GM12878 (cell line): ENCODE measurements at regions not wholly inside any gene's neighbourhood (a gene's known extent, or its start where the extent isn't known, plus 50 kb on each side); places are given as distances from the start of the nearest gene placed in this dataset.

ENCODE experiments used
- ATAC-seq: fragments of 200-7000 bp; cut with Tn5 transposase; 3 replicates; pipeline ENCODE4 v1.9.1; 2020; ENCODE audit warnings: mild to moderate bottlenecking, moderate library complexity
- BruUV-seq: library from RNA; stranded (reverse); fragments of 400-500 nt; replicated peaks from 2 replicates; lab custom pipeline; 2021; lab: Mats Ljungman, UMichigan
- CTCF ChIA-PET: fragments of 300-600 bp; sonication (Branson Sonifier 250); formaldehyde crosslinking; extraction: SDS; loops from one replicate; lab custom pipeline; 2021; ENCODE audit warnings: inconsistent platforms; lab: Yijun Ruan, JAX
- POLR2A ChIA-PET: fragments of 350-600 bp; formaldehyde crosslinking; extraction: SDS; loops from one replicate; lab custom pipeline; 2021; ENCODE audit warnings: inconsistent platforms; lab: Charles Lee
- RAD21 ChIA-PET: fragments of 300-600 bp; sonication (Branson Sonifier 250); formaldehyde crosslinking; loops from one replicate; lab custom pipeline; 2023; ENCODE audit warnings: antibody characterized with exemption; ENCODE audit not compliant: unreplicated experiment; lab: Charles Lee
- SMC1A ChIA-PET: fragments of 300-600 bp; sonication (Branson Sonifier 250); formaldehyde crosslinking; loops from one replicate; lab custom pipeline; 2023; ENCODE audit not compliant: unreplicated experiment, uncharacterized antibody; lab: Charles Lee
- DNase-seq: peaks from one replicate; pipeline ENCODE4 v3.0.0-alpha.2; 2011; ENCODE audit warnings: low read depth, low spot score
- FAIRE-seq: peaks from 3 replicates; lab custom pipeline; 2011; peaks lifted over from hg19 to GRCh38; lab: Jason Lieb, UNC
- H2AFZ ChIP-seq: 2 replicates; pipeline ENCODE4 v1.6.0; 2011; ENCODE audit warnings: low read depth, low read length, control low read depth; ENCODE audit not compliant: control insufficient read depth
- H3K27ac ChIP-seq: 2 replicates; pipeline ENCODE4 v1.5.1; 2011; ENCODE audit warnings: control low read depth; ENCODE audit not compliant: control insufficient read depth, insufficient read depth
- H3K27me3 ChIP-seq, 2 experiments: replicated peaks in 1 of 2; 2 replicates each; pipeline versions ENCODE4 v1.6.0 to v1.6.1; 2011; ENCODE audit warnings: low read length in 1 of 2; ENCODE audit not compliant: control insufficient read depth in 2 of 2, insufficient read depth in 2 of 2
- H3K36me3 ChIP-seq, 2 experiments: 2 replicates each; pipeline ENCODE4 v1.5.1; 2011; ENCODE audit warnings: low read length in 1 of 2; ENCODE audit not compliant: control insufficient read depth in 2 of 2, insufficient read depth in 2 of 2
- H3K4me1 ChIP-seq: 2 replicates; pipeline ENCODE4 v1.6.1; 2011; ENCODE audit warnings: mild to moderate bottlenecking, low read length, moderate library complexity, mixed read lengths; ENCODE audit not compliant: control insufficient read depth, insufficient read depth
- H3K4me2 ChIP-seq: 2 replicates; pipeline ENCODE4 v1.6.0; 2011; ENCODE audit warnings: control low read depth; ENCODE audit not compliant: control insufficient read depth, insufficient read depth
- H3K4me3 ChIP-seq: fragments of 200-600 bp; sonication (generic); 2 replicates; pipeline ENCODE4 v1.5.1; 2016
- H3K79me2 ChIP-seq: 2 replicates; pipeline ENCODE4 v1.6.0; 2011; ENCODE audit warnings: low read length; ENCODE audit not compliant: control insufficient read depth, insufficient read depth
- H3K9ac ChIP-seq: 2 replicates; pipeline ENCODE4 v1.8.0; 2011; ENCODE audit warnings: low read length, control low read depth, mixed read lengths; ENCODE audit not compliant: control insufficient read depth, insufficient read depth
- H3K9me3 ChIP-seq: replicated peaks from 3 replicates; pipeline ENCODE4 v1.5.1; 2011; ENCODE audit warnings: mild to moderate bottlenecking, low read length; ENCODE audit not compliant: control insufficient read depth, insufficient read depth
- H4K20me1 ChIP-seq: 2 replicates; pipeline ENCODE4 v1.6.0; 2011; ENCODE audit not compliant: control insufficient read depth, insufficient read depth
- BACH1 ChIP-seq: fragments of 450-650 bp; IDR thresholded peaks from 2 replicates; pipeline ENCODE4 v1.6.1; 2017; ENCODE audit warnings: mild to moderate bottlenecking, borderline replicate concordance
- CREM ChIP-seq: IDR thresholded peaks from 2 replicates; pipeline ENCODE4 v1.6.1; 2014; ENCODE audit warnings: antibody characterized with exemption, low read depth
- CUX1 ChIP-seq: IDR thresholded peaks from 2 replicates; pipeline ENCODE4 v1.6.1; 2012; ENCODE audit warnings: improper control_type of control experiment, low read depth, low read length; ENCODE audit not compliant: insufficient replicate concordance
- DPF2 ChIP-seq: fragments of 450-650 bp; IDR thresholded peaks from 2 replicates; pipeline ENCODE4 v1.6.1; 2017; ENCODE audit warnings: mild to moderate bottlenecking
- NFYA ChIP-seq: IDR thresholded peaks from 2 replicates; pipeline ENCODE4 v1.6.1; 2011; ENCODE audit warnings: low read depth, mild to moderate bottlenecking, low read length, improper control_type of control experiment, borderline replicate concordance
- POLR2AphosphoS2 ChIP-seq: IDR thresholded peaks from 2 replicates; pipeline ENCODE4 v1.6.1; 2011; ENCODE audit warnings: low read depth, mild to moderate bottlenecking, low read length, improper control_type of control experiment, moderate library complexity
- POU2F2 ChIP-seq: IDR thresholded peaks from 3 replicates; pipeline ENCODE4 v1.6.1; 2011; ENCODE audit warnings: low read depth, mild to moderate bottlenecking, low read length, borderline replicate concordance
- WGBS: methylation state at CpG from one replicate; pipeline ENCODE4 v1.1.6; 2016; ENCODE audit warnings: low lambda C conversion rate; ENCODE audit not compliant: insufficient replicate concordance, insufficient coverage; ENCODE audit errors: missing lambda C conversion rate; 5-methylcytosine and 5-hydroxymethylcytosine counted together
- in situ Hi-C: fragments of 300-500 bp; cut with MboI; formaldehyde crosslinking; loops from 9 replicates; pipeline ENCODE4 v1.14.3; 2018; ENCODE audit warnings: mixed read lengths
- intact Hi-C: fragments of 100-400 bp; cut with micrococcal nuclease; formaldehyde crosslinking; loops from one replicate; pipeline ENCODE4 v1.14.2; 2022; ENCODE audit not compliant: unreplicated experiment
- TF ChIP-seq, protein P1 (sequence below): fragments of 450-650 bp; IDR thresholded peaks from 2 replicates; pipeline ENCODE4 v1.6.1; 2018; ENCODE audit warnings: mild to moderate bottlenecking, low read depth, moderate library complexity; ENCODE audit not compliant: partially characterized antibody
- TF ChIP-seq, protein P2 (sequence below): fragments of 450-650 bp; IDR thresholded peaks from 2 replicates; pipeline ENCODE4 v1.6.1; 2017; ENCODE audit warnings: low read depth, mild to moderate bottlenecking, moderate library complexity
- TF ChIP-seq, protein P3 (sequence below): fragments of 450-650 bp; formaldehyde crosslinking; IDR thresholded peaks from 2 replicates; pipeline ENCODE4 v1.4.0; 2020; ENCODE audit warnings: mild to moderate bottlenecking, moderate library complexity

- WGBS = 5% methylated on average over 1 of the region's 1 CpG
- no peak overlapping the region for H3K9ac ChIP-seq
These were observed 303.6 kb upstream of the NUDT12 start for GRCh38 chr5:103866169-103866568.

More at GRCh38 chr5:103866169-103866568, 303.6 kb upstream of the NUDT12 start:
- Histone ChIP-seq H3K4me1 (no peaks in the 10 kb centered on the region), H3K36me3 (no peaks in the 10 kb centered on the region), H3K79me2 (no peaks in the 10 kb centered on the region), H3K9me3 (no peaks in the 10 kb centered on the region), H3K4me3 (no peak overlapping the region), H4K20me1 (no peaks in the 10 kb centered on the region), H3K4me2 (no peak overlapping the region), H2AFZ (no peak overlapping the region), H3K27me3 (no peaks in the 10 kb centered on the region), H3K27ac (no peak overlapping the region)
- ChIA-PET RAD21 (no interaction called here), CTCF (no interaction called here), POLR2A (interaction anchor here (0.6 kb wide), 1 partner anchor 72 kb away, joined by 3 read pairs; no protein-coding TSS in a partner anchor), SMC1A (interaction anchor here (0.6 to 0.8 kb wide), 2 partner anchors 21 to 59 kb away, joined by 3 to 4 read pairs; no protein-coding TSS in a partner anchor)
- intact Hi-C loops (no loop called here), in situ Hi-C loops (no loop called here)
- no peak for DNase-seq
- no TSS peak for BruUV-seq
- no peak for ATAC-seq
- no peak for TF ChIP-seq DPF2
- TF ChIP-seq, protein P1, sequence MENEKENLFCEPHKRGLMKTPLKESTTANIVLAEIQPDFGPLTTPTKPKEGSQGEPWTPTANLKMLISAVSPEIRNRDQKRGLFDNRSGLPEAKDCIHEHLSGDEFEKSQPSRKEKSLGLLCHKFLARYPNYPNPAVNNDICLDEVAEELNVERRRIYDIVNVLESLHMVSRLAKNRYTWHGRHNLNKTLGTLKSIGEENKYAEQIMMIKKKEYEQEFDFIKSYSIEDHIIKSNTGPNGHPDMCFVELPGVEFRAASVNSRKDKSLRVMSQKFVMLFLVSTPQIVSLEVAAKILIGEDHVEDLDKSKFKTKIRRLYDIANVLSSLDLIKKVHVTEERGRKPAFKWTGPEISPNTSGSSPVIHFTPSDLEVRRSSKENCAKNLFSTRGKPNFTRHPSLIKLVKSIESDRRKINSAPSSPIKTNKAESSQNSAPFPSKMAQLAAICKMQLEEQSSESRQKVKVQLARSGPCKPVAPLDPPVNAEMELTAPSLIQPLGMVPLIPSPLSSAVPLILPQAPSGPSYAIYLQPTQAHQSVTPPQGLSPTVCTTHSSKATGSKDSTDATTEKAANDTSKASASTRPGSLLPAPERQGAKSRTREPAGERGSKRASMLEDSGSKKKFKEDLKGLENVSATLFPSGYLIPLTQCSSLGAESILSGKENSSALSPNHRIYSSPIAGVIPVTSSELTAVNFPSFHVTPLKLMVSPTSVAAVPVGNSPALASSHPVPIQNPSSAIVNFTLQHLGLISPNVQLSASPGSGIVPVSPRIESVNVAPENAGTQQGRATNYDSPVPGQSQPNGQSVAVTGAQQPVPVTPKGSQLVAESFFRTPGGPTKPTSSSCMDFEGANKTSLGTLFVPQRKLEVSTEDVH = no peak
- TF ChIP-seq POLR2AphosphoS2 = no peak
- TF ChIP-seq, protein P2, sequence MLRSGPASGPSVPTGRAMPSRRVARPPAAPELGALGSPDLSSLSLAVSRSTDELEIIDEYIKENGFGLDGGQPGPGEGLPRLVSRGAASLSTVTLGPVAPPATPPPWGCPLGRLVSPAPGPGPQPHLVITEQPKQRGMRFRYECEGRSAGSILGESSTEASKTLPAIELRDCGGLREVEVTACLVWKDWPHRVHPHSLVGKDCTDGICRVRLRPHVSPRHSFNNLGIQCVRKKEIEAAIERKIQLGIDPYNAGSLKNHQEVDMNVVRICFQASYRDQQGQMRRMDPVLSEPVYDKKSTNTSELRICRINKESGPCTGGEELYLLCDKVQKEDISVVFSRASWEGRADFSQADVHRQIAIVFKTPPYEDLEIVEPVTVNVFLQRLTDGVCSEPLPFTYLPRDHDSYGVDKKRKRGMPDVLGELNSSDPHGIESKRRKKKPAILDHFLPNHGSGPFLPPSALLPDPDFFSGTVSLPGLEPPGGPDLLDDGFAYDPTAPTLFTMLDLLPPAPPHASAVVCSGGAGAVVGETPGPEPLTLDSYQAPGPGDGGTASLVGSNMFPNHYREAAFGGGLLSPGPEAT = no peak
- no peak for TF ChIP-seq POU2F2
- TF ChIP-seq CREM = no peak
- no peak for TF ChIP-seq NFYA
- TF ChIP-seq, protein P3, sequence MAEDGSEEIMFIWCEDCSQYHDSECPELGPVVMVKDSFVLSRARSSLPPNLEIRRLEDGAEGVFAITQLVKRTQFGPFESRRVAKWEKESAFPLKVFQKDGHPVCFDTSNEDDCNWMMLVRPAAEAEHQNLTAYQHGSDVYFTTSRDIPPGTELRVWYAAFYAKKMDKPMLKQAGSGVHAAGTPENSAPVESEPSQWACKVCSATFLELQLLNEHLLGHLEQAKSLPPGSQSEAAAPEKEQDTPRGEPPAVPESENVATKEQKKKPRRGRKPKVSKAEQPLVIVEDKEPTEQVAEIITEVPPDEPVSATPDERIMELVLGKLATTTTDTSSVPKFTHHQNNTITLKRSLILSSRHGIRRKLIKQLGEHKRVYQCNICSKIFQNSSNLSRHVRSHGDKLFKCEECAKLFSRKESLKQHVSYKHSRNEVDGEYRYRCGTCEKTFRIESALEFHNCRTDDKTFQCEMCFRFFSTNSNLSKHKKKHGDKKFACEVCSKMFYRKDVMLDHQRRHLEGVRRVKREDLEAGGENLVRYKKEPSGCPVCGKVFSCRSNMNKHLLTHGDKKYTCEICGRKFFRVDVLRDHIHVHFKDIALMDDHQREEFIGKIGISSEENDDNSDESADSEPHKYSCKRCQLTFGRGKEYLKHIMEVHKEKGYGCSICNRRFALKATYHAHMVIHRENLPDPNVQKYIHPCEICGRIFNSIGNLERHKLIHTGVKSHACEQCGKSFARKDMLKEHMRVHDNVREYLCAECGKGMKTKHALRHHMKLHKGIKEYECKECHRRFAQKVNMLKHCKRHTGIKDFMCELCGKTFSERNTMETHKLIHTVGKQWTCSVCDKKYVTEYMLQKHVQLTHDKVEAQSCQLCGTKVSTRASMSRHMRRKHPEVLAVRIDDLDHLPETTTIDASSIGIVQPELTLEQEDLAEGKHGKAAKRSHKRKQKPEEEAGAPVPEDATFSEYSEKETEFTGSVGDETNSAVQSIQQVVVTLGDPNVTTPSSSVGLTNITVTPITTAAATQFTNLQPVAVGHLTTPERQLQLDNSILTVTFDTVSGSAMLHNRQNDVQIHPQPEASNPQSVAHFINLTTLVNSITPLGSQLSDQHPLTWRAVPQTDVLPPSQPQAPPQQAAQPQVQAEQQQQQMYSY (CRISPR knock-in tag) = no peak
- TF ChIP-seq BACH1 = no peak
- TF ChIP-seq CUX1 = no peak
- FAIRE-seq = no peak
